CD4-positive, alpha-beta T cell treated with Interleukin-10 for 1 hour (primary cell): ENCODE measurements at regions not wholly inside any gene's neighbourhood (a gene's known extent, or its start where the extent isn't known, plus 50 kb on each side); places are given as distances from the start of the nearest gene placed in this dataset.

Source experiments
- DNase-seq: peaks from one replicate; pipeline ENCODE4 v3.0.0-alpha.2; 2020

DNA sequence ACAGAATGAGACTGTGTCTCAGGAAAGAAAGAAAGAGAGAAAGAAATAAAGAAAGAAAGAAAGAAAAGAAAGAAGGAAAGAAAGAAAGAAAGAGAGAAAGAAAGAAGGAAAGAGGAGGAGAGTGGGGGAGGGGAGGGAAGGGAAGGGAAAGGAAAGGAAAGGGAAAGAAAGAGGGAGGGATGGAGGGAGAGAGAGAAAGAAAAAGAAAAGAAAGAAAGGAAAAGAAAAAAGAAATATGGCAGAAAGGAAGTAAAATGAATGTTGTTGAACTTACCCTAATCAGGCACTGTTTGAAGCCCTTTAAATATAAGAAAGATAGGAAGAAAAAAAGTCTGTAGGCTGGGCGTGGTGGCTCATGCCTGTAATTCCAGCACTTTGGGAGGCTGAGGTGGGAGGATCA is 276.1 kb downstream of the INSC start:
- DNase-seq: no peak

DNA sequence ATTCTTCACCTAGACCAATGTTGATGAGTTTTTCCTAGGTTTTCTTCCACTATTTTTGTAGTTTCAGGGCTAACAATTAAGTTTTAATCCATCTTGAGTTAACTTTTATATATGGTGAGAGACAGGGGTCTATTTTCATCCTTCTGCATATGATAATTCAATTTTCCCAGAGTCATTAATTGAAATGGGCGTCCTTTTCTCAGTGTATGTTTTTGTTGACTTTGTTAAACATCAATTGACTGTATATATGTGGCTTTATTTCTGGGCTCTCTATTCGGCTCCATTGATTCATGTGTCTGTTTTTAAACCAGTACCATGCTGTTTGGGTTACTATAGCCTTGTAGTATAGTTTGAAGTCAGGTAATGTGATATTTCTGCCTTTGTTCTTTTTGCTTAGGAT is 282.1 kb downstream of the INSC start:
- DNase-seq: no peak

DNA sequence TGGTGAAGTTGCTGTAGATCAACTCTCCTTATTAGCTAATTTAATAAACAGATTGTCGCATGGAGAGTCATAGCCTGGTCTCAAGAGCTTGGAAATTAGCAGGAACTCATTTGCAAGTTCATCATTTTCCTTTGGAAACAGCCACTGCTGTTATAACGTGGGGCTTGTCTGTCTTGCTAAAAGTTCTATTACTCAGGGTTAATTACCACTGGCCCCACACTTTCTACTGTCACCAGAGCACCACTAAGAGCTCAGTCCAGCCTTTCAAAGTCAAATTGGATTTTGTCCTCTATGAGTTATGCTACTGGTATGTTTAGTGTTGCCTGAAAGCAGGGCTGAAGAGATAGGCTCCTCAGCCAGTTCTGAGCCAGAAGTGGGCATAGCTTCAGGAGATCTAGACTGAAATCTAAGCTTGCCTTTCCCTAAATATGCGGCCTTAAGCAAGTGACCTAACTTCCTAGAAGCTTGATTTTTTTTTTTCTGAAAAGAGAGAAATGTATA is 292.2 kb downstream of the INSC start:
- no peak for DNase-seq

DNA sequence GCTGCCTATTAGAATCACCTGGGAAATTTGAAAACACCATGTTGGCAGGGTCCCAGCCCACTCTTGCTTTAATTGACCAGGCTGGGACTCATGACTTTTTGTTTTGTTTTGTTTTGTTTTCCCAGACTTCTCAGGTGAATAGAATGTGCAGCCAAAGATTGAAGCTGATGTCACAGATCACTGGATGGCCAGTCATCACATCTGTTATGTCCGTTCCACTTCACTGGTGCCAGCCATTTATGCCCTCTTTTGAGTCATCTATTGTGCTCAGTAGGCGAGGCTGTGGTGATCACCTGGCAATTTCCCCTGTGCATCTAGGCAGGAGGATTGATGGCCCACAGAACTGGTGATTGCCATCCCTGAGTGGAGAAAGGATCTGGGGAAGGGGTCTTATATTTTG is 297.3 kb downstream of the INSC start:
- DNase-seq: no peak

DNA sequence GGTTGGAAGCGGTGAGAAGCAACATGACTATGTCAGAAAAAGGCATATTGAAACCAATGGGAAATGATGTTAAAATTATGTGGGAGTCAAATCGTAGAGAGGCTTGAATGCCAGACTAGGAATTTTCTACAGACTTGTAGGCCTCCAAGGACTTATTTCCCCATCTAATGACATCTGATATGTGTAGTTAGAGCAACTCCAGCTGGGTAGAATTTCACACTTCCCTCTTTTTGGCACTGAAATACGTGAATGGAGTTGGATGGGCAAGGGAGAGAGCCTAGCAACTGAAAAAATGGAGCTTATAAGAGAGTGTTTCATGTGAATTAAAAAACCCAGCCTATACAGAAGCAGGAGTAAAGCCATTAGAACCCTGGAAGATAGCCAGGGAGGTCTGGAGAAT is 304.2 kb downstream of the INSC start:
- no peak for DNase-seq

DNA sequence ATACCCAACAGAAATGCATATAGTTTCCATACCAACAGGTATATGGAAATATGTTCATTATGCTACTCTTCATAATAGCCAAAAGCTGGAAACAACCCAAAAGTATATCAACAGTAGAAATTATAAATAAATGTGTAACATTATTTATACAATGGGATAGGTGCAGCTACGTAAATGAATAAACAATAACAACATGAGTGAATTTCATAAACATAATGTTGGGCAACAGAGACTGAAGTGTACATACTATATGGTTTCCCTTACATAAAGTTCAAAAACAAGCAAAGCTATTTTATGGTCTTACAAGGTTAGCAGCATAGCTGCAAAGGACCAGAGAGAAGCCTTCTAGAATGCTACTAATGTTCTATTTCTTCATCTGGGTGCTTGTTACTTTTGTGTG is 305.0 kb downstream of the INSC start:
- DNase-seq: no peak

DNA sequence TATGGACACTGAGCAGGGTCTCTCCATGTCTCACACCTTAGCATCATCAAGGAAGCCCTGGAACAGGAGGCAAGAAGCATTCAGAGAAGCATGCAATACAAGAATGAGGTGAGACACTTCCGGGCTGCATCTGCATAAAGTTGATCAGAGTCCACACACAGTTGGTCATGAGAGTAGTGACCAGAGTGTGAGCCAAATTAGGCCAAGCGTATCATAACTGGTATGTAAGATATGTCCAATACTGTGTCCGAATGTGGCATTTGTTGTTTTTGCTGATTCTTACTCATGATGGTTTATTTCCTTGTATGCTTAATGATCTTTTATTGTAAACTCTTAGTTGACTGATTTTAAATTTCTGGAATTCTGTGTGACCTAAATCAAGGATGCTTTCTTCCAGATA is 315.7 kb downstream of the INSC start:
- DNase-seq: no peak

DNA sequence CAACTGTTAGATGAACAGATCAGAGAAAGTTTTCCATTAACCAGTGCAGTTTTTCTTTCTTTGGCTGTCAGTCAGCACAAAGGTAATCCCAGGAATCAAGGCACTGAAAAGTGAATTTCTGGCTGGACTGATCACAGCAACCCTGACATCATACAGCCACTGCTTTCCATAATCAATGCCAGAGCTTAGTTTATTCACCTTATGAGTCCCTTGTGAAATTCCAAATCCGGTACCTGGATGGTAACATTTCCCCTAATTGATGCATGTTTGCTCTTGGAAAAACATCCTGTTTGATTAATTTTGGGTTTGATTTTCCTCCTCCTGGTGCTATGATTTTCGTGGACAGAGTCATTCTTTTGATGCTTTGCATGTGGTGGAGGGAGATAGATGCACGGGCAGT is 319.8 kb downstream of the INSC start:
- DNase-seq: no peak

- no peak for DNase-seq
Observed at GRCh38 chr11:15446315-15446714, 331.6 kb downstream of the INSC start.

- DNase-seq: no peak
Observed at GRCh38 chr11:15446929-15447328, 332.2 kb downstream of the INSC start.

GRCh38 chr11:15451713-15452112 is 337.0 kb downstream of the INSC start:
- DNase-seq: no peak

GRCh38 chr11:15453211-15453765 is 338.6 kb downstream of the INSC start:
- DNase-seq: no peak

GRCh38 chr11:15468466-15468865 is 353.7 kb downstream of the INSC start:
- DNase-seq: no peak

- DNase-seq: no peak
Observed at GRCh38 chr11:15471048-15471894, 356.5 kb downstream of the INSC start.

GRCh38 chr11:15471895-15472799 is 357.4 kb downstream of the INSC start:
- no peak for DNase-seq

DNA sequence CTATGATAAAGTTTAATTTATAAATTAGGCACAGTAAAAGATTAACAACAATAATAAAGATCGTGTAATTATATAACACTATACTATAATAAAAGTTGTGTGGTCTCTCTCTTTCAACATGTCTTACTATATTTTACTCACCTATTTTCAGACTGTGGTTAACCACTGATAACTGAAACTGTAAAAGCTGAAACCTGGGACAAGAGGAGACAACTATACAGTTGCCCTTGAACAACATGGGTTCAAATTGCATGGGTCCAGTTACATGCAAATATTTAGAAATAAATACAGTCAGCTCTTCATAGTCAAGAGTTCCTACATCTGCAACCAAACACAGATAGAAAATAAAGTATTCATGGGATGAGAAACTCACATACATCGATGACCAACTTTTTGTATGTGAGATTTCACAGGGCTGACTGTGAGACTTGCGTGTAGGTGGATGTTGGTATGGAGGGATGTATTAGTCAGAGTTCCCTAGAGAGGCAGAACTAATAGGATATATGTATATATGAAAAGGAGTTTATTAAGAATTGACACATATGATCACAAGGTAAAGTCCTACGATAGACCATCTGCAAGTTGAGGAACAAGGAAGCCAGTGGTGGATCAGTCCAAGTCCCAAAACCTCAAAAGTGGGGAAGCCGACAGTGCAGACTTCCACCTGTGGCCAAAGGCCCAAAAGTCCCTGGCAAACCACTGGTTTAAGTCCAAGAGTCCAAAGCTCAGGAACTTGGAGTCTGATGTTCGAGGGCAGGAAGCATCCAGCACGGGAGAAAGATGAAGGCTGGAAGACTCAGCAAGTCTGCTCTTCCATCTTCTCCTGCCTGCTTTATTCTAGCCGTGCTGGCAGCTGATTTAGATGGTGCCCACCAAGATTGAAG is 359.5 kb downstream of the INSC start:
- no peak for DNase-seq

- DNase-seq: no peak
Observed at GRCh38 chr11:15476371-15476917, 361.7 kb downstream of the INSC start.

DNA sequence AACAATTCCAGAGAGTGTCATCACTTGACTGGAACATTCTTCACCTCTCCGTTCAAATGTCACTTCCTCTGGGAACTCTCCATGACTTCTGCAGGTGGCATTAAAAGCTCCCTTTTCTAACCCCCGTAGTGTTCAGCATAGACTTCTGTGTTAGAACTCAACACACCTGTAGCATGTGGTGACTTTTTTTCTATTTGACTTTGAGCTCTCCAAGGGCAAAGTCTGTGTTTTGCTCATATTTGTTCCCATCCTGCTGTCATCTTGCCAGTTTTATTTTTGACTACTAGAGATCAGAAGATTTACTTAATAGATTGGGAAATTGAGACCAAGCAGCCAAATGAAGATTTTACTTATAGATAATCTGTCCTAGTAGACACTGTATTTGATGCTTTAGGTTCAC is 367.1 kb downstream of the INSC start:
- DNase-seq: no peak

- DNase-seq: no peak
Observed at GRCh38 chr11:15483205-15483604, 368.5 kb downstream of the INSC start.

DNA sequence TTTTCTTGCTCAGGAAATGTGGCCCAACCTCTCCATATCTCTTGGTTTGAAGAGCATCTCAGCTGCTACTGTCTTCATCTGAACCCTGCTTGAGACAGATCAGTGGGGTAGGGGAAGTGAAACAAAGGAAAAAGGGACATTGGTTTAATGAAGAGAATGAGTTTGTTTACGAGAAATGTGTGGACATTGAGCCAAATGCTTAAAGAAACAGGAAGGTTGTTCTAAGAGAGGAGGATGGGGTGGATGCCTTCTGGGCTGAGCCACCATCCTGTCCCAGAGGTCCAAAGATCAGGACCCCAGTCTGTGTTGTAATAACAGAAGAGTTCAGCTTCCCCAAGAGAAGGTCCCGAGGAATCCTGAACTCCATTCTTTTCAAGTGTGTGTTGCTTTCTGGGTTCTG is 369.7 kb downstream of the INSC start:
- no peak for DNase-seq

DNA sequence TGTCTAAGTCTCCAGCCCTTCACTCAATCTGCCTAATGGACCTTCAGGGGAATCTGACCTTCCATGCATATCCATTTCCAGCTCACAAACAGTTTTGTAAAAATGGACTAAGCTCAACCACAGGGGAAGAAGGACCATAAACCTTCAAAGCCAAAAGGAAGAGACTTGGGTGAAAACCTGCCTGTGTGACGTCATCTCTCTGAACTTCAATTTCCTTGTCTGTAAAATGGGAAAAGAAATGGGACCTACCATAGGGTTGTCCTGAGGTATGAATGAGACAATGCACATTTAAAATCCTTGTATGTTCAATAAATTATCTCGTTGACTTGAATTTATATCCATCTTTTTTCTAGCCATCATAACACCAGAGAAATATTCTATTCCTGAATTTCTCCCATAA is 370.7 kb downstream of the INSC start:
- no peak for DNase-seq

- DNase-seq: no peak
Observed at GRCh38 chr11:15489281-15489680, 374.6 kb downstream of the INSC start.
